Stimulated activated naive CD8-positive, alpha-beta T cell treated with anti-CD3 and anti-CD28 coated beads, Interleukin-15, amount 100 ng/mL, for 72 hours (primary cell): ENCODE measurements at regions not wholly inside any gene's neighbourhood (a gene's known extent, or its start where the extent isn't known, plus 50 kb on each side); places are given as distances from the start of the nearest gene placed in this dataset.

Source experiments
- ATAC-seq: fragments of 150-1000 bp; cut with Tn5 transposase; 2 replicates; pipeline ENCODE4 v1.10.0; 2021; ENCODE audit warnings: mild to moderate bottlenecking, moderate library complexity
- DNase-seq, 2 donors: peaks; one replicate each; pipeline ENCODE4 v3.0.0; 2021 to 2022
- H3K27ac Mint-ChIP-seq, 2 donors: one replicate each; pipeline ENCODE4 v1.8.0; 2022; ENCODE audit warnings: mild to moderate bottlenecking in 2 of 2, mixed read lengths in 2 of 2, moderate library complexity in 2 of 2
- H3K27me3 Mint-ChIP-seq: one replicate; pipeline ENCODE4 v1.8.0; 2022; ENCODE audit warnings: mixed read lengths
- H3K4me1 Mint-ChIP-seq: one replicate; pipeline ENCODE4 v1.8.0; 2022; ENCODE audit warnings: mild to moderate bottlenecking, mixed read lengths
- H3K4me3 Mint-ChIP-seq, 2 donors: one replicate each; pipeline ENCODE4 v1.8.0; 2022; ENCODE audit warnings: mild to moderate bottlenecking in 2 of 2, mixed read lengths in 2 of 2, moderate library complexity in 1 of 2
- H3K9me3 Mint-ChIP-seq, 2 donors: one replicate each; pipeline ENCODE4 v1.8.0; 2022; ENCODE audit warnings: mixed read lengths in 2 of 2

DNA sequence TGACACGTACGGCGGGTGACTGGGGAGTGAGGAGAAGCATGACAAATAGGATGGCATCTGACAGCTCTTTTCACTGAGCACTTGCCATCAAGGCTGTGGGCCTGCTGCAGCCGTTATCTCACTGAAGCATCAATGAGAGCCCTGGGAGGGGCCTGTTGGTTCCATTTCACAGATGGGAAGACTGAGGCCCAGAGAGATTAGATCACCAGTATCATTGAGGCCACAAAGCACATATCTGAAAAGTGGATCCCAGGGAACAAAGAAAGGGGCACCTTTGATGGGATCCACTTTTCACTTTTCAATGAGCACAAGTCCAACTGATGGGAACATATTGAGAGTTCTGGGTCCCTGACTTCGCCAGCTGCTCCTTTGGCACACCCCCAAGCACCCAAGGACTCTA lies 144.4 kb upstream of the LHX1 start:
- H3K9me3 Mint-ChIP-seq: no peaks in the 10 kb centered on the region
- H3K27me3 Mint-ChIP-seq: peaks cover 21% of the 10 kb centered on the region
- H3K27ac Mint-ChIP-seq: no peak overlapping the region
- no peak overlapping the region for H3K4me3 Mint-ChIP-seq
- ATAC-seq: no peak
- DNase-seq: no peak
- no peaks in the 10 kb centered on the region for H3K4me1 Mint-ChIP-seq

DNA sequence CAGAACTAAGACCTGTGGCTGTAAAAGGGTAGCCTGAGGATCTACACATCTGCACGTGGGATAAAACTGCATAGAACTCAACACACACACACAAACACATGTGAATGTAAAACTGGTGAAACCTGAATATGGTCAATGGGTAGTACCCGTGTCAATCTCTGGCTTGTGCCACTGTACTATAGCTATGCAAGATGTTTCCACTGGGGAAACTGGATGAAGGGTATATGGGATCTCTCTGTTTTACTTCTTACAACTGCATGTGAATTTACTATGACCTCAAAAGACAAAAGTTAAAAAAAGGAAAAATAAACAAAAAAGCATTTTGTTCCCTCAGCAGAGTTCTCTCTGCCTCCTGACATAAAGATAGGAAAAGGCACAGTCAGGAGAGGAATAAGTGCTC lies 143.3 kb upstream of the LHX1 start:
- Mint-ChIP-seq H3K27me3 (peaks cover 21% of the 10 kb centered on the region), H3K9me3 (no peaks in the 10 kb centered on the region), H3K27ac (no peak overlapping the region), H3K4me3 (no peak overlapping the region), H3K4me1 (no peaks in the 10 kb centered on the region)
- ATAC-seq (no peak), DNase-seq (no peak)

DNA sequence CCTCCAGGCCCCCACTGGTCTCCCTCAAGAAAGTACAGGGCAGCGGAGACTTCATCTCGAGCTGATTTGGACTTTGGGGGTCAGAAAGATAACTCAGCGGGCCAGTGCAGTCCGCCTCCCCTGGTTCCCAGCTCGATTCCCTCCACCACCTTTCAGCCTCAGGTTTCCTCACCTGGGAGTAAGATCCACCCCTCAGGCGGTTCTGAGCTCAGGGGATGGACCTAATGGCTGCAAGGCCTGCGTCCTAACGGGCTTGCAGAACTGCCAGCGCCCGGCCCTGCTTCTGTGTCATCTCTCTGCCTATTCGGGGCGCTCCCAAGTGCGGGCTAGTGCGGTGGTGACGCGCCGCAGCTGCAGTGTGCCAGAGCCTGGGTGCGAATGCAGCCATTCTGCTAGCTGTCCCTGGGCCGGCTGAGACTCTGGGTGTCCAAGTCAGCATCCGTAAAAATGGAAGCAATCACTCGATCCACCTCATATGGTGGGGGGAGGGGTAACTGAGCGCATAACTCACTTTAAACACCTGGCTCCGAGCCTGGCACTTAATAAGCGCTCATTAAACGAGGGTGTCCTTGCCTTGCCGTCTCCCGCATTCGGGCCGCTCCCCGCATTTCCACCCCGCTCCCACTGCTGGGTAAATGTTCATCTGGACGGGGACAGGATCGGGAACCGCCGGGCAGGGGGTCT lies 129.6 kb upstream of the LHX1 start:
- no peaks in the 10 kb centered on the region for H3K9me3 Mint-ChIP-seq
- H3K27ac Mint-ChIP-seq: no peak overlapping the region
- no peak for ATAC-seq
- DNase-seq: no peak
- no peak overlapping the region for H3K4me3 Mint-ChIP-seq
- H3K27me3 Mint-ChIP-seq: peaks cover 60% of the 10 kb centered on the region
- peaks cover 6% of the 10 kb centered on the region for H3K4me1 Mint-ChIP-seq

DNA sequence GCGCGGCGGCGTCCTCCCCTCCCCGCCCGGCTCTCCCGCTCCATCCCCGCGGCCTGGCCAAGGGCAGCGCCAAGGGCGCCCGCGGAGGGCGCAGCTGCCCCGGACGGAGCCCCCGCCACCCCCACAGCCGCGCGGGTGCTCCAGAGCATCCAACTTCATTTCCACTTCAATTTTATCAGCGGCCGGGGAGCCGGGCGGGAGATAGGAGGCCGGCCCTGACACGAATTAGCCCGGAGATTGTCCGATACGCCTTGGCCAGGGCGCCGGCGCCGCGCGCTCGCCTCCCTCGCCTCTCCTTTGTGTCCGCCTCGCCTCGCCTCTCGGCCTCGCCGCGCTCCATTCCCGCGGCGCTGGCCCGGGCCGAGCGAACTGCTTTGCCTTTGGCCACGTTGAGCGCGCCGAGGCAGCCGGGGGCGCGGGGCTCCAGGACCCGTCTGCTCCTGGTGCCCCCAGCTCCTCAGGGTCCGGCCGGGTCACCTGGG lies 129.1 kb upstream of the LHX1 start:
- H3K4me1 Mint-ChIP-seq: peaks cover 11% of the 10 kb centered on the region
- H3K27ac Mint-ChIP-seq: no peak overlapping the region
- peak overlapping the region; percentile 18 to 33 for H3K4me3 Mint-ChIP-seq
- no peaks in the 10 kb centered on the region for H3K9me3 Mint-ChIP-seq
- ATAC-seq: no peak
- DNase-seq: no peak
- H3K27me3 Mint-ChIP-seq: peaks cover 66% of the 10 kb centered on the region

DNA sequence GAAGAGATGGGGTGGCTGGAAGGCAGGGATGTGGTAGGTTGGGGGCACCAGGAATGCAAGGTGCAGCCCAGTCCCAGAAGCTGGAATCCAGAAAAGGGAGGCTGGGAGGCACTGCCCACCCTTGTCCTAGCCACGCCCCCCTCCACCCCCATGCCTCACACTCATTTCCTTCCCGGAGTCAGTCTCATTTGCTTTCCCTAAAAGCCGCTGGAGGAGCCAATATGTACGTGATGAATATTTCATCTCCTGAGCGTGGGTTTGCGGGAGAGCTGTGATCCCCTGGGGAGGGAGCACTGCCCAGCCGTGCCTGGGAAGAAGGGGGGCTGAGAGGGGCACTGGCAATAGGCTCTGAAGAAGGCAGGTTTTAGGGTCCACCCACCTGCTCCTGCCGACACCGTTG lies 124.5 kb upstream of the LHX1 start:
- H3K27ac Mint-ChIP-seq: no peak overlapping the region
- H3K9me3 Mint-ChIP-seq: no peaks in the 10 kb centered on the region
- peaks cover 85% of the 10 kb centered on the region for H3K27me3 Mint-ChIP-seq
- no peak overlapping the region for H3K4me3 Mint-ChIP-seq
- H3K4me1 Mint-ChIP-seq: peaks cover 11% of the 10 kb centered on the region
- DNase-seq: no peak
- ATAC-seq: no peak

DNA sequence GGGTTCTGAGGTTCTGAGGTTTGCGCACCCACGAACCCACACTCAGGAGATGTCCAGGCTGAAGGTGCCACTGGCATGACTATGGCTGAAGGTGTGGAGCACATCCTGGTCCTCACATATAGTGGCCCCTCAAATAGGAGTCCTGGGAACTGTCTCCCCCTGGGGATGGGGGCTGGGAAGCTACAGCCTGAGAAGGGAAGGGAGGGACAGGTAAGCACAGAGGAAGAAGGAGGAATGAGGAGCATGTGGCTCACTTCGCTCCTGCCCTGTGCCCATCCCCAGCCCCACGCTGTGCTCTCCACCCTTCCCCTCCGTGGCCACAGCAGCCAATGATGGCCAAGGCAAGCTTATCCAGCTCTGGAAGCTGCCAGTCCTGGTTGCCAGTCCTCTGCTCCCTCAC lies 123.9 kb upstream of the LHX1 start:
- DNase-seq: no peak
- no peak for ATAC-seq
- Mint-ChIP-seq H3K4me1 (peaks cover 11% of the 10 kb centered on the region), H3K27me3 (peaks cover 79% of the 10 kb centered on the region), H3K4me3 (no peak overlapping the region), H3K9me3 (no peaks in the 10 kb centered on the region), H3K27ac (no peak overlapping the region)

DNA sequence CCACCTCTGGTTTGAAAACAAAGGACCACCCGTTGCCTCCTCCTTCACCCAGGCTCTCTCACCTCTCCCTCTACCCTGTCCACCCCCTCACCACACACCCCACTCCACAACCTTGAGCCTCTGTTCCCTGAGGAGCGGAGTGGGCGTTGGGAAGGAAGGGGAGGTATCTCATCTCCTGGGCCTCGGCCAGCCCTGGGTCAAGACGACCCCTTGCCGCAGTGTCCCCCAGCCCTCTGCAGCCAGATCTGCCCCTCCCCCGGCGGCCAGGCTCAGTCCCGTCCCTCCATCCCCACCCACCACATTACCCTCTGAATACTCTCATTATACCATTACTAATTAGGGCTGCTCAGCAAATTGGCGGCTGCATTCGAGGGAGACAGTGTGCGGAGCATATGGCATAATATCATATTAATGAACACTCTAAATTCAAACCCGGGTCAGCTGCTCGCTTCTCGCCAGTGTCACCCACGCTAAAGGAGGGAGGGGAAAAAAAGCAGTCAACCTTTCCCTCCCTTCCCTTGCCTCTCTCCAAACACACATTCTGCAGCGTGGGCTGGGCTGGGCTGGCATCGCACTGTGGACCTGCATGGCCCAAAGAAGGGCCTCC lies 123.2 kb upstream of the LHX1 start:
- DNase-seq (no peak), ATAC-seq (no peak)
- H3K4me3 Mint-ChIP-seq: no peak overlapping the region
- H3K27ac Mint-ChIP-seq: no peak overlapping the region
- no peaks in the 10 kb centered on the region for H3K9me3 Mint-ChIP-seq
- H3K4me1 Mint-ChIP-seq: peaks cover 11% of the 10 kb centered on the region
- H3K27me3 Mint-ChIP-seq: peaks cover 78% of the 10 kb centered on the region

DNA sequence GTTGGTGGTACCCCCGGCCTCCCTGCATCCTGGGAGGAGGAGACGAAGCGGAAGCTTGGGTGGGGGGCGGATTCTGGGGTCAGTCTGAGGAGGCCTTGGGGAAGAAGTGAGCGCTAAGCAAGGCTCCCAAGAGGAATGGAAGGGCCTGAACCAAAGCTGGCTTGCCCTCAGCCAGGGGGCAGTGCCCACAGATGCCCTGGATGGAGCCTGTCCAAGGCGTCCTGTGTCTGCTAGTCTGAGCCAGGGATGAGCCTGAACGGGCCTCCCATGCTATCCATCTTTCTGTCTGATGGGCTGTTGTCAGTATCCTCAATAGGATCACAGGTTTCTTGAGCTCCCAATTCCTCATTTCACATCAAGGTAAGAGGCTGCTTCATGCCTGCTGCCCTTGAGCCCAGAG lies 122.3 kb upstream of the LHX1 start:
- H3K4me3 Mint-ChIP-seq: no peak overlapping the region

DNA sequence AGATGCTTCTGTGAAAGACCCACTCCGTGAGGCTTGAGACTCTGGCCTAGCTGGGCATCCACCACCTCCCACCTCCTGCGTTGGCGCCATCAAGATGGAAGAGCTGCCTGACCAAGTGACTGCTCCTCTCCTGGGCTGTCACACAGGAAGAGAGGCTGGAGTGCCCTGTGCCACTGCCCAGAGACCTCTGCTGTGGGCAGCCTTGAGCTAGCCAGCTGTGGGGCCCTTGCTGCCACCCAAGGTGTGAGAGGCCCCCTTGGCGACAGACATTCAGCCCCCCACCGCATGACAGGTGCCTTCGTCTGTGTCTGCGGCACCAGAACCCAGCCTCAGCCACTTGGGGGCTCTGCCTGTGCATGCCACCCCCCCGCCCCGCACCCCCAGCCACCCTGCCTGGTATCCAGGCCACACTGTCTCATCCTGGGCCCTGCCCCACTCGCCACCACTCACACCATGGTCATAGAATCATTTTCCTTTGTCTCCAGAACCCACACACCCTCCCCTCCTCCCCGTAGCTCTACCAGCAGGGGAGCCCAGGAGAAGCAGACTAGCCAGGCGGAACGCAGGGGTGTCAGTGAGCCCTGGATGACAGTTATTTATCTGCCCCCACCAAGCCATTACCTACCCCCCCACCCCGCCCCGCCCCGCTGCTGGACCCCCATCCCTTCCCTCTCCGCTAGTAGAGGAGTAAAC lies 120.9 kb upstream of the LHX1 start:
- H3K9me3 Mint-ChIP-seq: no peaks in the 10 kb centered on the region
- H3K4me1 Mint-ChIP-seq: peaks cover 5% of the 10 kb centered on the region
- peaks cover 66% of the 10 kb centered on the region for H3K27me3 Mint-ChIP-seq
- DNase-seq: no peak
- H3K27ac Mint-ChIP-seq: no peak overlapping the region
- no peak for ATAC-seq
- no peak overlapping the region for H3K4me3 Mint-ChIP-seq

More for the DNA sequence above, 122.3 kb upstream of the LHX1 start:
- DNase-seq (no peak), ATAC-seq (no peak)
- peaks cover 71% of the 10 kb centered on the region for H3K27me3 Mint-ChIP-seq
- no peak overlapping the region for H3K27ac Mint-ChIP-seq
- no peaks in the 10 kb centered on the region for H3K9me3 Mint-ChIP-seq
- H3K4me1 Mint-ChIP-seq: peaks cover 11% of the 10 kb centered on the region

DNA sequence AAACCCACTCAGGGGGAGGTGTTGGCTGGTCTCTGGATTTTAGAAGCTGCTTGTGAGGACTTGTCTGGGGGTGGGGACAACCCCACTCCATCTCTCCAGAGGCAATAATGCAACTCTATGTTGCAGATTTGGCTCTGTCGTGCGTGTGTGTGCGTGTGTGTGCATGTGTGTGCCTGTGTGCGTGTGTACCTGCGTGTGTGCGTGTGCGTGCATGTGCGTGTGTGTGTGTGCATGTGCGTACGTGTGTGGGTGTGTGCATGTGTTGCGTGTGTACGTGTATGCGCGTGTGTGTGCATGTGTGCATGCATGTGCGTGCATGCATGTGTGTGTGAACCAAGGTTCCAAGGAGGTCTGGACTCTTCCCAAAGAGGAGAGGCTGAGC lies 120.4 kb upstream of the LHX1 start:
- H3K4me3 Mint-ChIP-seq: no peak overlapping the region
- ATAC-seq (no peak), DNase-seq (no peak)
- H3K27me3 Mint-ChIP-seq: peaks cover 66% of the 10 kb centered on the region
- no peaks in the 10 kb centered on the region for H3K9me3 Mint-ChIP-seq
- H3K4me1 Mint-ChIP-seq: peaks cover 5% of the 10 kb centered on the region
- no peak overlapping the region for H3K27ac Mint-ChIP-seq

DNA sequence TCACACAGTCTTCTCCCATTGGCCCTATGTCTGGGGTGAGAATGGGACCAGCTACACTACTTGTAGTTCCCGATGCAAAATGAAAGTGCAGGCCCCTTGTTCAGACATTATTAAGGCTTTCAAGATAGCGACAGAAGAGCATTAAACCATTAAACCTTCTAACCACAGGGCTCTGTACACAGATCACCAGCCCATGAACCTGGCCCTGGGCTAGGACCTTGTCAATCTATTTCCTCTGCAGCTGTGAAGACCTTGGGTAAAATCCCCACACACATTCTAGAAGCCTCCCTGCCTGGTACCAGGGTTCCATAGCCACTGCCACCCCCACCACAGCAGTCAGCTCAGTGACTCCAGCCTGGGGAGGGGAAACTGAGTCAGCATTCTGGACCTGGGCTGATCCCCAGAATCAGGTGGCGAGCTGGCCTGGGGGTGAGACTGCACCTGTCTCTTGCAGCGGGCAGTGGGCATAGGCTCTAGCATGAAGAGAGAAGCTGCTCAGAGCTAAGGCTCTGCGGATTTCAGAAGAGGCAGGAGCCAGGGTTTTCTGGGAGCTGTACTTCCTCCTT lies 119.7 kb upstream of the LHX1 start:
- H3K9me3 Mint-ChIP-seq: no peaks in the 10 kb centered on the region
- DNase-seq: no peak
- ATAC-seq: no peak
- no peak overlapping the region for H3K4me3 Mint-ChIP-seq
- H3K27ac Mint-ChIP-seq: no peak overlapping the region
- peaks cover 66% of the 10 kb centered on the region for H3K27me3 Mint-ChIP-seq
- peaks cover 5% of the 10 kb centered on the region for H3K4me1 Mint-ChIP-seq

DNA sequence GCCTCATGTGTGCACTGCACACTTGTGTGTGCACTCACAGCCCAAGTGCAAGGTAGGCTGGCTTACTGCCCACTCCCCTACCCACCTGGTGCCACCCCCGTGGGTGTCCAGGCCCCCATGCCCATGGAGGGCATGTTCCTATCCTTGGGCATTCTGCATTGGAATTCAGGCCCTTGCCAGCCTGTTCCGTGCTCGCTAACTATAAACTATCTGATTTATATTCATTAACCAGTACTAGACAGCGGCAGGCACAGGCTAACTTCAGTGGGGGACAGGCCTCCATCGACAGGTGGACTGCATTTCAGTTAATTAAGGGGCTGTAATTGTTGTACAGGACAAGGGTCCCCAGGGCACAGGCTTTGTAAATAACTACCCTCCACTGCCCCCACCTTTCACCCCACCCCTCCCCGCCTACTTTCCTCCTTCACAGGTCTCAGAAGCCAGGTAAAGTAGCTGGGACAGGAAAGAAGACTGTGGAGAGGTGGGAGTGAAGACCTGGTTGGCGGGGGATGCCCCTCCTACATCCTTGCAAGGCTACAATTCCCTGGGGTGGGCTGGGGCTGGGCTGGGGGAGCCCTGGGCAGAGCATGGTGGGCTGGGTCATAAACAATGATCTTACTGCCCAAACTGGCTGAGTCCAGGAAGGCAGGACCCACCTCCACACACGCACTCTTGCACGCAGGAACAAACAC lies 119.0 kb upstream of the LHX1 start:
- Mint-ChIP-seq H3K4me3 (no peak overlapping the region), H3K9me3 (no peaks in the 10 kb centered on the region), H3K4me1 (peaks cover under 1% of the 10 kb centered on the region), H3K27me3 (peaks cover 59% of the 10 kb centered on the region), H3K27ac (no peak overlapping the region)
- DNase-seq (no peak), ATAC-seq (no peak)

DNA sequence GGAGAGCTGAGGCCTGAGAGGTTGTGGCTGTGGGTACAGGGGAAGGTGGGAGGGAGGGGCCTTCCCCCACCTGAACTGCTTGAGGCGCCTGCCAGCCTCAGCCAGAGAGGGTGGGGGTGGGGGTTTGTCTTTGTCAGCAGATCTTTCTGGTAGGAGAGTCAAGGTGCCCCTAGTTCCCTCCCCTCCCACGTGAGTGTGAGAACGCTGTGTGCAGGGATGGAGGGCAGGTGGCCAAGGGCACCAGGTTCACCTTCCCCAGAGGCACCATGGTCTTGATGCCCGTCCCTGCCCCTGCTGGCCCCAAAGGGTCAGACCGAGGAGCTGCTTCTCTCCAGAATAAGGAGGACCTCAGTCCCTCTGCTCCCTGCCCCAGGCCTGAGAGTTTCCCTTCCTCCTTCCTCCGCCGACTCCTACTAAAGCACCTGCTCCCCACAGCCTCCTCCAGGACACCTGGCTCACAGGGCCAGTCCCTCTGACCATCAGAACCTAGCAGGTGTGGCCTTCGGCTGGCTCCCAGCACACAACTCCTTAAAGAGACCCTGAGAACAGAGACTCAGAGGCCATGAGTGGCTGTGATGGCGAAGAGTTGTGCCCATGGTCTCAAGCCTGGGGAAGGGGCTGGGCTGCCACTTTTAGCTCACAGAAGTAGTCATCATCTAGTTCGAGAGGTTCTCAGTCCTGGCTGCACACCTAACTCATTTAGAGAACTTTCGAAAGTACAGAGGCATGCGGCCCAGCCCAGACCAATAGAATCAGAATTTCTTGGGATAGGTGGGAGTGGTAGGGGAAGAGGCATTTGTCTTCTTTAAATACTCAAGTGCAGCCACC lies 113.2 kb upstream of the LHX1 start:
- Mint-ChIP-seq H3K4me3 (no peak overlapping the region), H3K27ac (no peak overlapping the region), H3K9me3 (no peaks in the 10 kb centered on the region), H3K4me1 (no peaks in the 10 kb centered on the region), H3K27me3 (peaks cover 78% of the 10 kb centered on the region)
- DNase-seq (no peak), ATAC-seq (no peak)

DNA sequence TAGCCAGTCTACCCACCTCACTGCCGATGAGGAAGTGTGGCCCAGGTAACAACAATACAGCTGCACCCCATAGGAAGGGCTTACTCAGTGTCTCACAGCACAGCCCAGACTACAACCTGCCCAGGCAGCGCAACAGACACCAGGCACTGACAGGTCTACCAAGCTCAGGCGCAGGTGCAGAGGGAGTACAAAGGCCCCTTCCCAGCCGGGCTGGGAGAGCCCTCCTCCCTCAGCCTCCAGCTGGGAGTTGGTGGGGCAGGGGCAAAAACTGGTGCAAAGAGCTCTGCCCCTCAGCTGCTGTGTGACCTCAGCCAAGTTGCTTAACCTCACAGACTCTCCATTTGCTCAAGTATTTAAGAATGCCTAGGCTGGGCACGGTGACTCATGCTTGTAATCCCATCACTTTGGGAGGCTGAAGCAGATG lies 112.6 kb upstream of the LHX1 start:
- Mint-ChIP-seq H3K4me1 (no peaks in the 10 kb centered on the region), H3K4me3 (no peak overlapping the region), H3K9me3 (no peaks in the 10 kb centered on the region), H3K27me3 (peaks cover 78% of the 10 kb centered on the region), H3K27ac (no peak overlapping the region)
- DNase-seq: no peak
- ATAC-seq: no peak

DNA sequence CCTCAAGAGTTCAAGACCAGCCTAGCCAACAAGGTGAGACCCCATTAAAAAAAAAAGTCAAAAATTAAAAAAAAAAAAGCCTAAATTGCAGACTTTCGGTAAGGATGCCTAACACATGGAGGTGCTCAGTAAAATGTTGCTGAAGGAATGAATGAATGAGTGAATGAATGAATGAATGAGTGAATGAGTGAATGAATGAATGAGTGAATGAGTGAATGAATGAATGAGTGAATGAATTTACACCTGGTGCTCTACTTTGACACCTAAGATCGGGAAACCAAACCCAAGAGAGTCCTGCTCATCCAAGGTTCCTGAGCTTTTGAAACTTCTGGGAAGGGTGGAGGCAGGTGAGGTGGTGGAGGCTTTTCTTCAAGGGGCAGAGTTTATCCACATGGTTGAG lies 112.2 kb upstream of the LHX1 start:
- H3K27ac Mint-ChIP-seq: no peak overlapping the region
- H3K9me3 Mint-ChIP-seq: no peaks in the 10 kb centered on the region
- H3K27me3 Mint-ChIP-seq: peaks cover 78% of the 10 kb centered on the region
- ATAC-seq (no peak), DNase-seq (no peak)
- H3K4me1 Mint-ChIP-seq: no peaks in the 10 kb centered on the region
- H3K4me3 Mint-ChIP-seq: no peak overlapping the region
